Epithelial cell of prostate (primary cell): ENCODE measurements at regions not wholly inside any gene's neighbourhood (a gene's known extent, or its start where the extent isn't known, plus 50 kb on each side); places are given as distances from the start of the nearest gene placed in this dataset.
"Not testable (repeated sequence)": the region's sequence is repeated elsewhere in the genome, so short reads cannot be mapped to it uniquely, and the experiment has no call there.

Experiments
- DNase-seq: peaks from one replicate; pipeline ENCODE4 v3.0.0-alpha.2; 2011; ENCODE audit warnings: low read depth, low spot score
- H3K27ac ChIP-seq: fragments of 450-650 bp; 2 replicates; pipeline ENCODE4 v1.5.1; 2017; ENCODE audit warnings: mild to moderate bottlenecking

- not testable (repeated sequence) for H3K27ac ChIP-seq, DNase-seq
Measured at GRCh38 chr2:131844044-131844443, 316.4 kb downstream of the CCDC74A start.

GRCh38 chr2:131856202-131856601, 305.6 kb downstream of the ANKRD30BL start:
- DNase-seq, H3K27ac ChIP-seq: not testable (repeated sequence)

DNA sequence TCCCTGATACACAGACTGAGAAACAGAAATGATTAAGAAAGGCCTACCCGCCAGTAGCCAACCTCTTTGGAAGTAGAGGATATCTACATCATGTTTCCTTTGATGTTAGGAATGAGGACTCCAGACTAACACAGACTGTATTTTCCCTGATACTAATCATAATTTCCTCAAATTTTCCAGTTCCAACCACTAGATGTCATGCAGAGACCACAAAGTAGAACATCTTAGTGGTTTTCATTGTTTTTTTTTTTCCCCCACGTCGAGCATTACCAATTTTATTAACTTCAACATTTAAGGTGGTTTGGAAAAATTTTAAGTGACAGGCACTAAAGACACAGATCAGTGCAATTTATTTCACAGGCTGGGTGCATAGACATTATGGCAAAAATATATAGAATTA, 303.6 kb downstream of the ANKRD30BL start:
- not testable (repeated sequence) for H3K27ac ChIP-seq, DNase-seq
